ENCODE measurements at regions not wholly inside any gene's neighbourhood (a gene's known extent, or its start where the extent isn't known, plus 50 kb on each side); places are given as distances from the start of the nearest gene placed in this dataset.

GRCh38 chr11:129275828-129276227 is 83.7 kb upstream of the ARHGAP32 start (continued):
- TF ChIP-seq CBX8 (IDR thresholded peaks at IDR 0.05; ENCODE audit: borderline replicate concordance, low read depth, low read length) (no peak), EZH2 (IDR thresholded peaks at IDR 0.05; ENCODE audit: low read depth, low read length, severe bottlenecking) (no peak)

Data from H1 (cell line).